CD4-positive, alpha-beta T cell treated with Interleukin-17A for 4 hours (primary cell): ENCODE measurements at regions not wholly inside any gene's neighbourhood (a gene's known extent, or its start where the extent isn't known, plus 50 kb on each side); places are given as distances from the start of the nearest gene placed in this dataset.

Experiments
- DNase-seq: peaks from one replicate; pipeline ENCODE4 v3.0.0-alpha.2; 2020; ENCODE audit warnings: mixed read lengths

- DNase-seq = no peak
Observed at GRCh38 chr14:71726580-71727021, 205.6 kb upstream of the RGS6 start.

- no peak for DNase-seq
Observed at GRCh38 chr14:71728386-71728785, 203.8 kb upstream of the RGS6 start.

GRCh38 chr14:71729596-71729995, 202.6 kb upstream of the RGS6 start:
- no peak for DNase-seq

DNA sequence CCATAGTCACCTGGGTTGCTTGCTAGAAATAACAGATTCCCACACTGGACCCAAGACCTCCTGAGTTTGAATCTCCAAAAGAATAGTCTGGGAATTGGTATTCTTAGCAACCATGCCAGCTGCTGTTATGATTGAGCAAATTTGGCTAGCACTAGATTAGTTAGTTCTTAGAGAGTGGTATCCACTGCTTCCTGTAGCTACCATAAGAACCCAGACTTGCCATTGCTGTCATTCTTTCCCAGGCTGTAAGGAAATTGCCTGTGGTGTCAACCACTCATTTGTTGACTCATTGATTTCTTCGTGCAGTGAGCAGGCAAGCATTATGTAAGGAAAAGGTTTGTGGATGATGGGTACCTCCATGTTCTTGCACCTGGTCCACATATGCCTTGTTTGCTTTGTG, 201.8 kb upstream of the RGS6 start:
- DNase-seq = no peak

DNA sequence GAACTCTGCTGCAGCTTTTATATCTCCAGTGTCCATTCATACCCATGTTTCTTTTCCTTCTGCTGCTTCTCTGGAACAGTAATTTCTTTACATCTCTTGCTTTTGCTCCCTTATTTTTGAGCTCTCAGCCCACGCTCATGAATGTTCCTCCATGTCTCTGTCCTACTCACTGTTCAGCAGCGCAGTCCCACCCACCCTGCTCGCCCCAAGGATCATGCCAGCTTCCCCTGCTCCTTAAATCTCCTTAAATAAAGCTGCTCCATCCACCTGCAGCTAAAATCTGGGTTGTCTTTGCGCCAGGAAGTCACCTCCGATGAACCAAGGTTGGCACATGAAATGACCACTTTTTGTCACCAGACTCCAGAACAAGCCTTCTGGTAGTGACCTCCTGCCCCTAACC, 201.1 kb upstream of the RGS6 start:
- no peak for DNase-seq

- DNase-seq = no peak
Observed at GRCh38 chr14:71733210-71733883, 198.9 kb upstream of the RGS6 start.

DNA sequence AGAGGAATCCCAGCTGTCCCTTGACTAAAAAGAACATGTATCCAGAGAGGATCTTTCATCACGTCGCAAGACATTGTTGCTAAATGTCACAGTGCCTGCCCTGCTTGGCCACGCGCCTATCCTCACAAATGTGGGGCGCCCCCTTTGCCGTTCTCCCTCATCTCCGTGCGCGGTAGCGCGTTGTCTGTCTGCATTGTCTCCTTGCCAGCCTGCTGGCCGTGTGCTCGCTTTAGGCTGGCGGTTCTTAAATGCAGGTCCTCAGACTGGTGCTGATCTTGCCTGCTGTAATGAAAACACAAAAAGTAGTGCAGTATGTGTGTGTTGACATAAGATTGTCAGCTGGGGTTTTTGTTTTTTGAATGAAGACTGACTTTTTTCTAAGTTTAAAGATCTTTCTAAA, 198.2 kb upstream of the RGS6 start:
- DNase-seq = no peak

- no peak for DNase-seq
Observed at GRCh38 chr14:71734885-71735284, 197.3 kb upstream of the RGS6 start.

DNA sequence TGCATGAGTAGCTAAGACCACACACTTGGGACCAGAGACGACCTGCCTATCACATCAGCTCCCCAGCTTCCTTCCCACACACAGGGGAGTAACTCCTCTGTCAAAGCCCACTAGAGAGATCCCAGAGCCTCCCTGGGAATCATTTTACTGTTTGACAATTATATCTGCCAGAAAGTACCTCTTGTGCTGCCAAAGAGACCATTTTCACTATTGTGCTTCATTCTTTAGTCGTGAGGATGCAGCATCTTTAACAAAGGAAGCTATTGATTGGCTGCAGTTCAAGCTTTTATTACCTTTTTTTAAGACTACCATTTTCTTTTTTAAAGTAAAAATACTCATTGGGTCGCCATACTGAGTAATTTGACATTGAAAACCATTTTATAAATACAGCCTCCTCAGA, 194.5 kb upstream of the RGS6 start:
- no peak for DNase-seq

- no peak for DNase-seq
Observed at GRCh38 chr14:71739273-71739990, 192.8 kb upstream of the RGS6 start.

GRCh38 chr14:71741241-71741640, 191.0 kb upstream of the RGS6 start:
- DNase-seq = no peak

DNA sequence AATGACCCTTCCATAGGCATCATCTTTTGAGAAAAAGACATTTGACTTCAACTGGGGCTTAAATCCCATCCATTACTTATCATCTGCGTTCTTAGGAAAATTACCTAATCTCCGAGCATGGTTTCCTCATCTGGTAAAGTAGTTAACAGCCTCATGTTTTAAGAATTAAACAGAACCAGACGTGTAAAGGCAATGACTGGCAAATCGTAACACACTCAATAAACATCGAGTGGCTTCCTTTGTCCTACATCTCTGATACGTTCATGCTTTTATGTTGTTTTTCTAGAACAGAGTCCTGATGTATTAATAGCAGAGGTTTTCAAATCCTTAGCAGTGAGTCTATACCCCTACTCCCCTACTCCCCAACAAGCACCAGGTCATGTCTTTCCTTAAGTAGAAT, 189.7 kb upstream of the RGS6 start:
- DNase-seq = no peak

DNA sequence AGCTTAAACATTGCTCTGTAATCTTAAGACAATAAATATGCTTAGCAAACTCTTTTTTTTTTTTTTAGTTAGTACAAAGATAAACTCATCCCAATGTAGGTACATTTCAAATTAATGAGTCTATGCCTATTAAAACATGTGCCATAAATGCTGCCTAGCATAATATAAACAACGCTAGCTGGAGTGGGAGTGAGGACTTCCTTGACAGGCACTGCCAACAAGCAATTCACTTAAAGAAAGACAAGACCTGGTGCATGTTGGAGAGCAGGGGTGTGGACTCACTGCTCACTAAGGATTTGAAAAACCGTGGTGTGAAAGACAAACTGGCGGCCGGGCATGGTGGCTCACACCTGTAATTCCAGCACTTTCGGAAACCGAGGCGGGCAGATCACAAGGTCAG, 187.2 kb upstream of the RGS6 start:
- no peak for DNase-seq

DNA sequence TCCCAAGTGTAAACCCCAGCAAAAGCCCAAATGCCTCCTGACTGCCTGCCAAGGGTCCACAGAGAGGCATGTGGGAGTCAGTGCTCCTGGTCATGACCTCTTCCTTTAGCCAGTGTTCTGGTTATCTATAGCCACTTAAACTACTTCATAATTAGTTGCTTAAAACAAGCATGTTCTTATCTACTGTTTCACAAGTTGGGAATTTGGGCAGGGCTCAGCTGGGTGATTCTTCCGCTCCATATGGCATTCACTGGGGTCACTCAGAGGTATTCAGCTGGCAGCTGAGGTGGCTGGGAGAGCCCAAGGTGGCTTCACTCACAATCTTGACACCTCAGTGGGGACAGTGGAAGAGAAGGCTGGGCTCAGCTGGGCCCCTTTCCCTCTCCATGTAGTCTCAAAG, 184.0 kb upstream of the RGS6 start:
- no peak for DNase-seq

DNA sequence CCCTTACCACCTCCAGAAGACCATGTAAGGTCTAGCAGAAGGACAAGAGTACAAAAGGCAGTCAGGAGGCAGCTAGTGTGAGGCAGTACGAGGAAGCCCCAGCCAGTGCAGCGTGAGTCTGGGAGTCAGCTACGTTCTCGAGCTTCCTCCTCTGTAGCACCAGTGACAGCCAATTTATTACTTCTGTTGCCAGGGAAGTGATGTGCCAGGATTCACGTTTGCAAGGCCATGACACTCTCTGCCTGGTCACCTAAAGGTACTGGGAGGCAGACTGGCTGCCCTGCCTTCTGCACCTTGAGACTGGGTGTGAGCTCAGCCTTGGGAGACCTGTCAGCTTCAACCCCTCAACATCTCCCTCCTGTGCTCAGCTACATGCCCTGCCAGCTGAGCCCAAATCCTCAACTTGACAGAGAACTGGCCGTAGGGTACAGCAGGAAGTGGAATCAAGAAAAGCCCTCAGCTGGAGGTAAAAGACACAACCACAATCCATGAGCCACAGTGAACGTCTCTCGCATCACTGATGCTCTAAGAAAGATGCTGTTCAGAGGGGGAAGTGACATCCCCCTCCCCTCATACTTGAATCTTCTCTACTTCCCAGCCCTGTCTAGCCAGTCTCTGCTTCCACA, 182.5 kb upstream of the RGS6 start:
- DNase-seq = no peak

DNA sequence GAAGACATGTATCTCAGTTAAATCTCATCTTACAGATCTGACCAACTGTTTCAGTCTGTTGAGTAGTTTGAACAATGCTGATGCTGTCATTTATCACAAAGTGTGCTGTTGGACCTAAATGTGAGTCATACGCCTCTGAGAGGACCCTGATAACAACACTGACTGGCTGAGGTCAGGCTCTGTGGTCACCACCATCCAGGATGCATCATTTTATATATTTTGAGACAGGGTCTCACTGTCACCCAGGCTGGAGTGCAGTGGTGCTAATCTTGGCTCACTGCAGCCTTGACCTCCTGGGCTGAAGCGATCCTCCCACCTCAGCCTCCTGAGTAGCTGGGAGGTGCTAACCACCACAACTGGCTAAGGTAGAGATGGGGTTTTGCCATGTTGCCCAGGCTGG, 181.0 kb upstream of the RGS6 start:
- DNase-seq = no peak

GRCh38 chr14:71752111-71752738, 180.0 kb upstream of the RGS6 start:
- DNase-seq = no peak

DNA sequence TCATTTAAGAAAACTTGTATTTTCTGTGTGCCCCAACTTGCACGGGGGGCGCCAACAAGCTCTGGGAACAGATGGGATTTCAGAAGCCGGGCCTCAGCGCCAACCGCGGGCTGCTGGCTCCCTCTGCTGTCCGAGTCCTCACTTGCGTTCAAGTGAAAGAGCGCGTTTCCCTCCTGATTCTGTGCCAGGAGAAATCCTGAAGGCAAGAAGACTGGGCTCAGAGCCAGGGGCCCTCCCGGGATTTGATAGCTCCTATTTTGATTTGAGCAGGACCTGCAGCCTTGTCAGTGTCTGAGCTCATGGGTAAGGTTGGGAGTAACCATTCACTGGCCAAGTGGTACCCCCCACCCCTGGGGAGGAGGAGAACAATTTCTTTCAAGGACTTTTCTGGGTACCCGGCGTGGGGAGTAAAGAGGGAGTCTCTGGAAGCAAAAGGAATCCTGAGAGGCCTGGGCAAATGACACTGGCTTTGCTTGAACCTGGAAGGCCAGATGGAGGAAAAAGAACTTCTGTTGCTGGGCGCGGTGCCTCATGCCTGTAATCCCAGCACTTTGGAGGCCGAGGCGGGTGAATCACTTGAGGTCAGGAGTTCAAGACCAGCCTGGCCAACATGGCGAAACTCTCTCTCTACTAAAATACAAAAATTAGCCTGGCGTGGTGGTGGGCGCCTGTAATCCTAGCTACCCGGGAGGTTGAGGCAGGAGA, 179.0 kb upstream of the RGS6 start:
- DNase-seq = peak; percentile 76

DNA sequence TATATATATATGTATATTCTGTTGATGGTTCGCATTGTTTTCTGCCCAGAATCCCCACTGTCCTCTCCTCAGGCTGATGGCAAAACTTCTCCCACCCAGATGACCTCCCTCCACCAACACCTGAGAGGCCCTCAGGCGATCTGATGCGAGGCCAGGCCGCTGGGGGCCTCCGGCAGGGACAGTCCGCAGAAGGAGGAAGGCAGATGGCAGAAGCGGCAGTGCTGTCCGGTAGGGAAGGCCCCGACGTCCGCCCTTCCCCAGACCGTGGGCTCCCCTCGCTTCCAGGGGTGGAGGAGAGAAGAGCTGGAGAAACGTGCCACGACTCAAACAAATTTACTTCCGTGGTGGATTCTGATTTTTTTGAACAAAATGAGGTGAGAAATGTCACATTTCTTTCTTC, 178.3 kb upstream of the RGS6 start:
- no peak for DNase-seq

- no peak for DNase-seq
Observed at GRCh38 chr14:71754422-71755095, 177.7 kb upstream of the RGS6 start.

GRCh38 chr14:71758229-71758951, 173.8 kb upstream of the RGS6 start:
- DNase-seq = no peak

GRCh38 chr14:71762575-71762974, 169.7 kb upstream of the RGS6 start:
- DNase-seq = no peak
